Activated CD4-positive, alpha-beta memory T cell treated with anti-CD3 and anti-CD28 coated beads for 36 hours (primary cell): ENCODE measurements at regions not wholly inside any gene's neighbourhood (a gene's known extent, or its start where the extent isn't known, plus 50 kb on each side); places are given as distances from the start of the nearest gene placed in this dataset.
"Not testable (repeated sequence)": the region's sequence is repeated elsewhere in the genome, so short reads cannot be mapped to it uniquely, and the experiment has no call there.

ENCODE experiments used
- CTCF ChIA-PET: fragments of 350-600 bp; sonication (Branson Sonifier 250); formaldehyde crosslinking; loops from one replicate; lab custom pipeline; 2021; ENCODE audit warnings: antibody characterized with exemption, inconsistent platforms; lab: Charles Lee
- POLR2A ChIA-PET: fragments of 350-600 bp; sonication (Branson Sonifier 250); formaldehyde crosslinking; loops from one replicate; lab custom pipeline; 2021; ENCODE audit warnings: antibody characterized with exemption; lab: Charles Lee
- DNase-seq: peaks from one replicate; pipeline ENCODE4 v3.0.0-alpha.2; 2020
- H3K27ac Mint-ChIP-seq: one replicate; pipeline ENCODE4 v1.8.0; 2021; ENCODE audit warnings: mixed read lengths
- H3K27me3 Mint-ChIP-seq: one replicate; pipeline ENCODE4 v1.8.0; 2021; ENCODE audit warnings: mixed read lengths
- H3K36me3 Mint-ChIP-seq: one replicate; pipeline ENCODE4 v1.8.0; 2021; ENCODE audit warnings: mixed read lengths
- H3K4me1 Mint-ChIP-seq: one replicate; pipeline ENCODE4 v1.8.0; 2021; ENCODE audit warnings: low read depth, mixed read lengths
- H3K4me3 Mint-ChIP-seq: one replicate; pipeline ENCODE4 v1.8.0; 2021; ENCODE audit warnings: mild to moderate bottlenecking, mixed read lengths
- H3K9me3 Mint-ChIP-seq: one replicate; pipeline ENCODE4 v1.8.0; 2021; ENCODE audit warnings: mixed read lengths
- intact Hi-C: fragments of 100-400 bp; cut with micrococcal nuclease; formaldehyde crosslinking; loops from one replicate; pipeline ENCODE4 v1.15.1; 2023

GRCh38 chr2:89767058-89767457, 1075.6 kb downstream of the RPIA start:
- H3K36me3 Mint-ChIP-seq, H3K4me3 Mint-ChIP-seq, H3K27ac Mint-ChIP-seq, DNase-seq, H3K4me1 Mint-ChIP-seq, intact Hi-C loops, POLR2A ChIA-PET, CTCF ChIA-PET: not testable (repeated sequence)
- H3K9me3 Mint-ChIP-seq = peaks cover 28% of the 10 kb centered on the region
- H3K27me3 Mint-ChIP-seq = peaks cover 32% of the 10 kb centered on the region

GRCh38 chr2:89767572-89768435, 1076.3 kb downstream of the RPIA start:
- CTCF ChIA-PET = no interaction called here
- POLR2A ChIA-PET = no interaction called here
- Mint-ChIP-seq H3K4me1 (no peaks in the 10 kb centered on the region), H3K36me3 (peaks cover 5% of the 10 kb centered on the region), H3K9me3 (peaks cover 30% of the 10 kb centered on the region), H3K27ac (no peak overlapping the region), H3K4me3 (no peak overlapping the region), H3K27me3 (peaks cover 32% of the 10 kb centered on the region)
- DNase-seq = no peak
- intact Hi-C loops = no loop called here

- Mint-ChIP-seq H3K27me3 (no peaks in the 10 kb centered on the region), H3K4me1 (no peaks in the 10 kb centered on the region), H3K9me3 (peaks cover 84% of the 10 kb centered on the region), H3K36me3 (peaks cover 54% of the 10 kb centered on the region), H3K27ac (no peak overlapping the region), H3K4me3 (no peak overlapping the region)
- no peak for DNase-seq
- intact Hi-C loops = no loop called here
- POLR2A ChIA-PET = no interaction called here
- CTCF ChIA-PET = no interaction called here
These were observed 1084.4 kb downstream of the RPIA start for GRCh38 chr2:89775885-89776284.

- Mint-ChIP-seq H3K4me1 (no peaks in the 10 kb centered on the region), H3K4me3 (no peak overlapping the region), H3K9me3 (peaks cover 97% of the 10 kb centered on the region), H3K27ac (no peak overlapping the region), H3K36me3 (peaks cover 75% of the 10 kb centered on the region), H3K27me3 (no peaks in the 10 kb centered on the region)
- no peak for DNase-seq
- ChIA-PET CTCF (no interaction called here), POLR2A (no interaction called here)
- intact Hi-C loops = no loop called here
These were observed 1088.8 kb downstream of the RPIA start for GRCh38 chr2:89780318-89780717.

- no peak overlapping the region for H3K27ac Mint-ChIP-seq
- intact Hi-C loops = no loop called here
- H3K9me3 Mint-ChIP-seq = peaks cover 91% of the 10 kb centered on the region
- peaks cover 65% of the 10 kb centered on the region for H3K36me3 Mint-ChIP-seq
- no peaks in the 10 kb centered on the region for H3K27me3 Mint-ChIP-seq
- no peak for DNase-seq
- ChIA-PET CTCF (no interaction called here), POLR2A (no interaction called here)
- no peak overlapping the region for H3K4me3 Mint-ChIP-seq
- no peaks in the 10 kb centered on the region for H3K4me1 Mint-ChIP-seq
These were observed 1090.5 kb downstream of the RPIA start for GRCh38 chr2:89781962-89782361.

GRCh38 chr2:89784960-89785359, 1093.5 kb downstream of the RPIA start:
- H3K9me3 Mint-ChIP-seq = peaks cover 94% of the 10 kb centered on the region
- no peak overlapping the region for H3K27ac Mint-ChIP-seq
- POLR2A ChIA-PET = no interaction called here
- CTCF ChIA-PET = no interaction called here
- no peaks in the 10 kb centered on the region for H3K27me3 Mint-ChIP-seq
- intact Hi-C loops = no loop called here
- H3K36me3 Mint-ChIP-seq = peaks cover 69% of the 10 kb centered on the region
- no peaks in the 10 kb centered on the region for H3K4me1 Mint-ChIP-seq
- no peak overlapping the region for H3K4me3 Mint-ChIP-seq
- no peak for DNase-seq

GRCh38 chr2:89785528-89785927, 1094.1 kb downstream of the RPIA start:
- CTCF ChIA-PET, POLR2A ChIA-PET, H3K4me1 Mint-ChIP-seq, intact Hi-C loops, H3K27me3 Mint-ChIP-seq, DNase-seq, H3K4me3 Mint-ChIP-seq, H3K27ac Mint-ChIP-seq: not testable (repeated sequence)
- H3K9me3 Mint-ChIP-seq = peaks cover 94% of the 10 kb centered on the region
- peaks cover 67% of the 10 kb centered on the region for H3K36me3 Mint-ChIP-seq

GRCh38 chr2:89786642-89787041, 1095.2 kb downstream of the RPIA start:
- DNase-seq, intact Hi-C loops, CTCF ChIA-PET, H3K27ac Mint-ChIP-seq, POLR2A ChIA-PET, H3K4me3 Mint-ChIP-seq, H3K27me3 Mint-ChIP-seq, H3K4me1 Mint-ChIP-seq: not testable (repeated sequence)
- Mint-ChIP-seq H3K36me3 (peaks cover 59% of the 10 kb centered on the region), H3K9me3 (peaks cover 94% of the 10 kb centered on the region)

GRCh38 chr2:89795530-89795929, 1104.1 kb downstream of the RPIA start:
- CTCF ChIA-PET, DNase-seq, POLR2A ChIA-PET, H3K4me3 Mint-ChIP-seq, intact Hi-C loops, H3K27me3 Mint-ChIP-seq, H3K27ac Mint-ChIP-seq, H3K4me1 Mint-ChIP-seq: not testable (repeated sequence)
- H3K9me3 Mint-ChIP-seq = peaks cover 94% of the 10 kb centered on the region
- H3K36me3 Mint-ChIP-seq = peaks cover 44% of the 10 kb centered on the region

GRCh38 chr2:89797320-89798038, 1106.0 kb downstream of the RPIA start:
- Mint-ChIP-seq H3K27me3 (no peaks in the 10 kb centered on the region), H3K36me3 (peaks cover 50% of the 10 kb centered on the region), H3K4me1 (no peaks in the 10 kb centered on the region), H3K9me3 (peaks cover 94% of the 10 kb centered on the region), H3K27ac (no peak overlapping the region), H3K4me3 (no peak overlapping the region)
- ChIA-PET POLR2A (no interaction called here), CTCF (no interaction called here)
- intact Hi-C loops = no loop called here
- no peak for DNase-seq

- CTCF ChIA-PET, POLR2A ChIA-PET, H3K27me3 Mint-ChIP-seq, DNase-seq, H3K4me3 Mint-ChIP-seq, H3K27ac Mint-ChIP-seq, intact Hi-C loops, H3K4me1 Mint-ChIP-seq: not testable (repeated sequence)
- H3K9me3 Mint-ChIP-seq = peaks cover 99% of the 10 kb centered on the region
- peaks cover 68% of the 10 kb centered on the region for H3K36me3 Mint-ChIP-seq
These were observed 1109.7 kb downstream of the RPIA start for GRCh38 chr2:89801207-89801606.

- H3K4me3 Mint-ChIP-seq, H3K27me3 Mint-ChIP-seq, intact Hi-C loops, H3K27ac Mint-ChIP-seq, CTCF ChIA-PET, H3K4me1 Mint-ChIP-seq, DNase-seq, POLR2A ChIA-PET: not testable (repeated sequence)
- peaks cover 90% of the 10 kb centered on the region for H3K9me3 Mint-ChIP-seq
- peaks cover 56% of the 10 kb centered on the region for H3K36me3 Mint-ChIP-seq
These were observed 1114.9 kb downstream of the RPIA start for GRCh38 chr2:89806363-89806762.
